GM12878 (cell line): ENCODE measurements at regions not wholly inside any gene's neighbourhood (a gene's known extent, or its start where the extent isn't known, plus 50 kb on each side); places are given as distances from the start of the nearest gene placed in this dataset.

ENCODE experiments used
- ATAC-seq: fragments of 200-7000 bp; cut with Tn5 transposase; 3 replicates; pipeline ENCODE4 v1.9.1; 2020; ENCODE audit warnings: mild to moderate bottlenecking, moderate library complexity
- BruUV-seq: library from RNA; stranded (reverse); fragments of 400-500 nt; replicated peaks from 2 replicates; lab custom pipeline; 2021; lab: Mats Ljungman, UMichigan
- CTCF ChIA-PET: fragments of 300-600 bp; sonication (Branson Sonifier 250); formaldehyde crosslinking; extraction: SDS; loops from one replicate; lab custom pipeline; 2021; ENCODE audit warnings: inconsistent platforms; lab: Yijun Ruan, JAX
- POLR2A ChIA-PET: fragments of 350-600 bp; formaldehyde crosslinking; extraction: SDS; loops from one replicate; lab custom pipeline; 2021; ENCODE audit warnings: inconsistent platforms; lab: Charles Lee
- RAD21 ChIA-PET: fragments of 300-600 bp; sonication (Branson Sonifier 250); formaldehyde crosslinking; loops from one replicate; lab custom pipeline; 2023; ENCODE audit warnings: antibody characterized with exemption; ENCODE audit not compliant: unreplicated experiment; lab: Charles Lee
- SMC1A ChIA-PET: fragments of 300-600 bp; sonication (Branson Sonifier 250); formaldehyde crosslinking; loops from one replicate; lab custom pipeline; 2023; ENCODE audit not compliant: unreplicated experiment, uncharacterized antibody; lab: Charles Lee
- DNase-seq: peaks from one replicate; pipeline ENCODE4 v3.0.0-alpha.2; 2011; ENCODE audit warnings: low read depth, low spot score
- FAIRE-seq: peaks from 3 replicates; lab custom pipeline; 2011; peaks lifted over from hg19 to GRCh38; lab: Jason Lieb, UNC
- H2AFZ ChIP-seq: 2 replicates; pipeline ENCODE4 v1.6.0; 2011; ENCODE audit warnings: low read depth, low read length, control low read depth; ENCODE audit not compliant: control insufficient read depth
- H3K27ac ChIP-seq: 2 replicates; pipeline ENCODE4 v1.5.1; 2011; ENCODE audit warnings: control low read depth; ENCODE audit not compliant: control insufficient read depth, insufficient read depth
- H3K27me3 ChIP-seq, 2 experiments: replicated peaks in 1 of 2; 2 replicates each; pipeline versions ENCODE4 v1.6.0 to v1.6.1; 2011; ENCODE audit warnings: low read length in 1 of 2; ENCODE audit not compliant: control insufficient read depth in 2 of 2, insufficient read depth in 2 of 2
- H3K36me3 ChIP-seq, 2 experiments: 2 replicates each; pipeline ENCODE4 v1.5.1; 2011; ENCODE audit warnings: low read length in 1 of 2; ENCODE audit not compliant: control insufficient read depth in 2 of 2, insufficient read depth in 2 of 2
- H3K4me1 ChIP-seq: 2 replicates; pipeline ENCODE4 v1.6.1; 2011; ENCODE audit warnings: mild to moderate bottlenecking, low read length, moderate library complexity, mixed read lengths; ENCODE audit not compliant: control insufficient read depth, insufficient read depth
- H3K4me2 ChIP-seq: 2 replicates; pipeline ENCODE4 v1.6.0; 2011; ENCODE audit warnings: control low read depth; ENCODE audit not compliant: control insufficient read depth, insufficient read depth
- H3K4me3 ChIP-seq: fragments of 200-600 bp; sonication (generic); 2 replicates; pipeline ENCODE4 v1.5.1; 2016
- H3K79me2 ChIP-seq: 2 replicates; pipeline ENCODE4 v1.6.0; 2011; ENCODE audit warnings: low read length; ENCODE audit not compliant: control insufficient read depth, insufficient read depth
- H3K9ac ChIP-seq: 2 replicates; pipeline ENCODE4 v1.8.0; 2011; ENCODE audit warnings: low read length, control low read depth, mixed read lengths; ENCODE audit not compliant: control insufficient read depth, insufficient read depth
- H3K9me3 ChIP-seq: replicated peaks from 3 replicates; pipeline ENCODE4 v1.5.1; 2011; ENCODE audit warnings: mild to moderate bottlenecking, low read length; ENCODE audit not compliant: control insufficient read depth, insufficient read depth
- H4K20me1 ChIP-seq: 2 replicates; pipeline ENCODE4 v1.6.0; 2011; ENCODE audit not compliant: control insufficient read depth, insufficient read depth
- ASH2L ChIP-seq: fragments of 300-600, 200-600 bp; sonication (generic); IDR thresholded peaks from 2 replicates; pipeline ENCODE4 v1.6.1; 2017; ENCODE audit warnings: low read depth, mild to moderate bottlenecking, borderline replicate concordance
- ATF2 ChIP-seq: IDR thresholded peaks from 2 replicates; pipeline ENCODE4 v1.6.1; 2012; ENCODE audit warnings: low read length, inconsistent platforms
- CHD4 ChIP-seq: fragments of 200-600 bp; sonication (generic); IDR thresholded peaks from 2 replicates; pipeline ENCODE4 v1.6.1; 2016; ENCODE audit warnings: mild to moderate bottlenecking
- MXI1 ChIP-seq: fragments of 150-350 bp; IDR thresholded peaks from 2 replicates; pipeline ENCODE4 v1.6.1; 2011; ENCODE audit warnings: low read depth, mild to moderate bottlenecking, inconsistent platforms, low read length, improper control_type of control experiment
- NR2C1 ChIP-seq: fragments of 450-650 bp; IDR thresholded peaks from 2 replicates; pipeline ENCODE4 v1.6.1; 2017; ENCODE audit warnings: antibody characterized with exemption, mild to moderate bottlenecking, moderate library complexity
- NRF1 ChIP-seq: conservative IDR thresholded peaks from 2 replicates; pipeline ENCODE4 v1.6.1; 2011; ENCODE audit warnings: mild to moderate bottlenecking, low read depth, low read length, improper control_type of control experiment
- PAX8 ChIP-seq: fragments of 450-650 bp; IDR thresholded peaks from 2 replicates; pipeline ENCODE4 v1.6.1; 2017; ENCODE audit warnings: mild to moderate bottlenecking, moderate library complexity
- RAD21 ChIP-seq: IDR thresholded peaks from 2 replicates; pipeline ENCODE4 v1.6.1; 2011; ENCODE audit warnings: mild to moderate bottlenecking, low read depth, low read length, moderate library complexity; ENCODE audit not compliant: insufficient read depth
- TCF7 ChIP-seq: IDR thresholded peaks from 2 replicates; pipeline ENCODE4 v1.6.1; 2014; ENCODE audit warnings: antibody characterized with exemption, borderline replicate concordance
- WGBS: methylation state at CpG from one replicate; pipeline ENCODE4 v1.1.6; 2016; ENCODE audit warnings: low lambda C conversion rate; ENCODE audit not compliant: insufficient replicate concordance, insufficient coverage; ENCODE audit errors: missing lambda C conversion rate; 5-methylcytosine and 5-hydroxymethylcytosine counted together
- in situ Hi-C: fragments of 300-500 bp; cut with MboI; formaldehyde crosslinking; loops from 9 replicates; pipeline ENCODE4 v1.14.3; 2018; ENCODE audit warnings: mixed read lengths
- intact Hi-C: fragments of 100-400 bp; cut with micrococcal nuclease; formaldehyde crosslinking; loops from one replicate; pipeline ENCODE4 v1.14.2; 2022; ENCODE audit not compliant: unreplicated experiment

DNA sequence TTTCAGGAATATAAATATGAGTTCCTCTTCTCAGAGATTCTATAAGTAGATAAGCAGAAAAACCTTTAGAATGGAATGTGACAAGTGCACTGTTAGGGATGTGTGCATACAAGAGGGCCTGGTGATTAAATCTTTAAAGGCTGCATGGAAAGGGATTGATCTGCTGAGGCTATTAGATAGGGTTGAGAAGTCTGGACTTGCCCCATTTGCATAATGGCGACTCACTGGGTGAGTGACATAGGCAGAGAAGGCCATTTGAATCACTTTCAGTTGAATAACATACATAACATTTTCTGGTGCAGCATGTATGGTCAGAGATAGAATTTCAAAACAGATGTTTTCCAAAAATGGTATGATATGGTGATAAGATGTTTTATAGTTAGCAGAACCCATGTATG, 156.9 kb downstream of the ZNF621 start:
- CTCF ChIA-PET, result no interaction called here
- Histone ChIP-seq H3K27me3 (peaks cover 0 to 3% of the 10 kb centered on the region in 2 experiments; a peak in 1 of 4 replicates), H2AFZ (no peak overlapping the region), H3K4me2 (no peak overlapping the region), H3K9ac (no peak overlapping the region), H3K4me3 (no peak overlapping the region), H3K27ac (no peak overlapping the region), H3K9me3 (no peaks in the 10 kb centered on the region), H3K79me2 (no peaks in the 10 kb centered on the region), H3K36me3 (no peaks in the 10 kb centered on the region), H4K20me1 (no peaks in the 10 kb centered on the region), H3K4me1 (no peaks in the 10 kb centered on the region)
- in situ Hi-C loops (no loop called here), intact Hi-C loops (no loop called here)
- FAIRE-seq (no peak), ATAC-seq (peak; percentile 46), DNase-seq (no peak)
- BruUV-seq, result no TSS peak
- SMC1A ChIA-PET, result no interaction called here
- RAD21 ChIA-PET, result no interaction called here
- POLR2A ChIA-PET, result no interaction called here
- 0% methylated on average over 1 of the region's 1 CpG for WGBS
- TF ChIP-seq CHD4 (no peak), ASH2L (no peak), ATF2 (no peak), MXI1 (no peak), PAX8 (no peak), RAD21 (no peak), NR2C1 (no peak), TCF7 (no peak), NRF1 (no peak)
